NCI-H2029 treated with DMSO at 0.1 percent for 48 hours (cell line): ENCODE measurements at regions not wholly inside any gene's neighbourhood (a gene's known extent, or its start where the extent isn't known, plus 50 kb on each side); places are given as distances from the start of the nearest gene placed in this dataset.
"Not testable (repeated sequence)": the region's sequence is repeated elsewhere in the genome, so short reads cannot be mapped to it uniquely, and the experiment has no call there.

Experiments used
- DNase-seq: peaks from one replicate; lab custom pipeline; 2025; lab: John Stamatoyannopoulos, UW

DNA sequence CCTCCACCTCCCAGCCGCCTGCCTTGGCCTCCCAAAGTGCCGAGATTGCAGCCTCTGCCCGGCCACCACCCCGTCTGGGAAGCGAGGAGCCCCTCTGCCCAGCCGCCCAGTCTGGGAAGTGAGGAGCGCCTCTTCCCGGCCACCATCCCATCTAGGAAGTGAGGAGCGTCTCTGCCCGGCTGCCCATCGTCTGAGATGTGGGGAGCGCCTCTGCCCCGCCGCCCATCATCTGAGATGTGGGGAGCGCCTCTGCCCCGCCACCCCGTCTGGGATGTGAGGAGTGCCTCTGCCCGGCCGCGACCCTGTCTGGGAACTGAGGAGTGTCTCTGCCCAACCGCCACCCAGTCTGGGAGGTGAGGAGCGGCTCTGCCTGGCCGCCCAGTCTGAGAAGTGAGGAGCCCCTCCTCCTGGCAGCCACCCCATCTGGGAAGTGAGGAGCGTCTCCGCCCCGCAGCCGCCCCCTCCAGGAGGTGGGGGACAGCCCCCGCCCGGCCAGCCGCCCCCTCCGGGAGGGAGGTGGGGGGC, 296.3 kb downstream of the HNRNPD start:
- DNase-seq = not testable (repeated sequence)

- DNase-seq = no peak
These were observed 297.0 kb downstream of the HNRNPD start for GRCh38 chr4:82076809-82077208.

DNA sequence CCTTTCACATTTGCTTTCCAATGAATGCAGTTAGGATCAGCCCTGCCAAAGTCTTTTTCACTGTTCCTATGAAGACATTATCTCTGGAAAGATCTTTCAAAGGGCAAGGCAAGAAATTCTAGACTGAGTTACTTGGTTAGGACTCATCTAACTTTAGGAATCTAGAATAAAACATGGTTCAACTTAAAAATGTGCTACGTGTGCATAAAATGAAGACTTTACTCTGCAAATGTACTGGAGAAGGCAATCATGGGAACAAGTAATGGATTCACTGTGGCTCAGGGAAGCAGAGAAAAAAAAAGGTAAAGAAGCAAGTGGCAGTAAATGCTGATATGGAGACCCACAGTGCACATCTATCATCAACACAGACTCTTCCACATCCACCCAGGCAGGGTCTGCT, 297.4 kb downstream of the HNRNPD start:
- DNase-seq = no peak

- no peak for DNase-seq
These were observed 301.8 kb downstream of the HNRNPD start for GRCh38 chr4:82071951-82072350.

GRCh38 chr4:82069883-82070638, 303.7 kb downstream of the HNRNPD start:
- no peak for DNase-seq

DNA sequence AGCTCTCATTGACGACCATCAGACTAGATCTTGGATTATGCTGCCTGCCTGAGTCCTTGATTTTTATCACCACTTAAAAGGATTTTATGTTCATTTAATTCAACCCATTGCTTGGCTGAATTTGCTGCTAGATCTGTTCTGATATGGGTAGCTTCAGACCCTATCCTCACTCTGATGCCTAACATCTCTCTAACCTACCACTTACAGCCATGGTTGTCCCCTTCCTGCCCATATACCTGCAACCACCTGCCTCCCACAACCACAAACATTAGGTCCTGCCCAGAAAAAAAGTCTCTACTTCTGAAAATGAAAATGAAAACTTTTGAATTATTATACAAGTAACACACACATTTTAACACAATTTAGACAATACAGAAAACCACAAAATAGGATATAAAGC, 310.8 kb downstream of the HNRNPD start:
- no peak for DNase-seq

- no peak for DNase-seq
These were observed 315.7 kb downstream of the HNRNPD start for GRCh38 chr4:82057990-82058544.

GRCh38 chr4:82055156-82055555, 318.6 kb downstream of the HNRNPD start:
- DNase-seq = no peak

DNA sequence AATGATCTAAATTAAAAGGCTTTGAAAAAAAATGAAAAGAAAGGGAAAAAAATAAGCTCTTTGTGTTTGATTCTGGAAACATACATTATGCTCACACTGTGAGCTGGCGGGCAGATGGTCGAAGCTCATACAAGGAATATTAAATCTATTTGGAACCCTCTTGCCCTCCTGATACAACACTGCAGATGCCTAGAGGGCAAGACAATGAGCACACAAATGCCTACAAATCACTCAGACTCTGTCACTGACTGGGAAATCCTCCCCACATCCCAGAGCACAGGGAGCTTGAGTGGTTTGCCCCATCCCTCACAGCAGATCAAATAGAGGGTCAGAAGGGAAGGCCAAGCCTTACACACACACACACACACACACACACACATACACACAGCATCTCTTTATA, 320.4 kb downstream of the HNRNPD start:
- no peak for DNase-seq

GRCh38 chr4:82050796-82051195, 323.0 kb downstream of the HNRNPD start:
- no peak for DNase-seq

GRCh38 chr4:82049294-82049693, 324.5 kb downstream of the HNRNPD start:
- no peak for DNase-seq

GRCh38 chr4:82047731-82048130, 326.1 kb downstream of the HNRNPD start:
- no peak for DNase-seq

- no peak for DNase-seq
These were observed 327.0 kb downstream of the HNRNPD start for GRCh38 chr4:82046796-82047195.

DNA sequence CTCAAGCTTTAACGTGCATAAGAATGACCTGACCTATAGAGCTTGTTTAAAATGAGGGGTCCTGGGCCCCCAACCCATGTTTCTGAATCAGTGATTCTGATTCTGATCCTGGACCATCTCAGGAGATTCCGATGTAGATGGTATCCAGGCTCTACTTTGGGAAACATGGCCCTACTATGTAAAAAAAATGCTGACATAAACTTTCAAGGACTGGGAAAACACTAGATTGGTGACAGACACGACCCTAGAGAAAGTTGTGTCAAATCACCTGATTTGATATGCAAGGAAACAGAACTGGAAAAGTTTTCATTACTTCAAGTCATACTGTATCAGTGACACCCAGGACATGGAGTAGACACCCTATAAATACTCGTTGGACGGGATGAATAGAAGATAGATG, 328.5 kb downstream of the HNRNPD start:
- DNase-seq = no peak

GRCh38 chr4:82044141-82044993, 329.4 kb downstream of the HNRNPD start:
- DNase-seq = peak; percentile 42

- no peak for DNase-seq
These were observed 330.0 kb downstream of the HNRNPD start for GRCh38 chr4:82043809-82044137.

GRCh38 chr4:82043081-82043808, 330.5 kb downstream of the HNRNPD start:
- no peak for DNase-seq

DNA sequence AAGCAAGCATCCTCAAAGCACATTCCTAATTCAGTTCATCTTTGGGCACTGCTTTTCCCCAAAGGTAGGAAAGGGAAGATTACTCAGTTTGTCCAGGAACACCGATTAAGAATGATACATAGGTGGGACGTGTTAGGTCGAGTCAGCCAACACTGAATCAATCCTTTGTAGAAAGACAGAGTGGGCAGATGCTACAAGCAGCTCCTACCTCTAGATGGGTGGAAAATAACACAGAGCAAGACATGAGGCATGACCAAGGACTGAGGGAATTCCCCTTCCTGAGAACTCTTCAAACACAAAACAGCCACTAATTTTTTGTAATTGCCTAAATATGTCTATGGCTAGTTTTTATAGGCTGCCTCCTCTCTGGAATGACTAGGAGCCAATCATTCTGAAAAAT, 331.7 kb downstream of the HNRNPD start:
- DNase-seq = no peak

DNA sequence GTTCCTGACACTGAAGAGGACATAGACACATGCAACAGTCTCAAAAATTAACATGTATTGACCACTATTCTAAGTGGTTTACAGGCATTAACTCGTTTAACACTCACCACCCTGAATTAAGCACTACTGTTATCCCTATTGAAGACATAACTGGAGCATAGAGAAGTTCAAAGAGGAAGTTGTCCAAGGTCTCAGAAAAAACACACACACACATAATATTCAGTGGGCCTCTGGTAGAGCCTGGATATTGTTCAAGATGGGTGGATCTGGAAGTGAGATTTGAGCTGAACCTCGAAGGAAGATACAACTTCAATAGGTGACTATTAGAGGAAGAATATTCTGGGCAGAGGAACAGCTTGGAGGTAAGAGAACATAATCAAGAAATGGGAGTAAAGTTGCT, 334.9 kb downstream of the HNRNPD start:
- no peak for DNase-seq

DNA sequence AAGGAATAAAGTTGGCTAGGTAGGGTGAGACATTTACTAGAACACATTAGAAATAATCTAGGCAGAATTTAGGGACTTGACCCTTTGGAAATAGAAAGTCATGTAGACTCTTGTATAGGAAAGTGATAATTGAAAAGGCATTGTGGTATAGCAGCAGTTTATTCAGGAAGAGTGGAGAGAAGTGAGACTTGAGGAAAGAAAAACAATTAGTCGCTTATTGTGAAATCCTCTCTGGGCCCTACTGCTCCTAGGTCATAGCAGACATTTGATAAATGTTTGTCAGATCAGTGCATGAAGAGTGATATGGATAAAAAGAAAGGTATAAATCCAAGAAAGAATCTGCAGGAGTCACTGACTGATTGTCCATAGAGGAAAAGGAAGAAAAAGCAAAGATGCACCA, 337.6 kb downstream of the HNRNPD start:
- no peak for DNase-seq

DNA sequence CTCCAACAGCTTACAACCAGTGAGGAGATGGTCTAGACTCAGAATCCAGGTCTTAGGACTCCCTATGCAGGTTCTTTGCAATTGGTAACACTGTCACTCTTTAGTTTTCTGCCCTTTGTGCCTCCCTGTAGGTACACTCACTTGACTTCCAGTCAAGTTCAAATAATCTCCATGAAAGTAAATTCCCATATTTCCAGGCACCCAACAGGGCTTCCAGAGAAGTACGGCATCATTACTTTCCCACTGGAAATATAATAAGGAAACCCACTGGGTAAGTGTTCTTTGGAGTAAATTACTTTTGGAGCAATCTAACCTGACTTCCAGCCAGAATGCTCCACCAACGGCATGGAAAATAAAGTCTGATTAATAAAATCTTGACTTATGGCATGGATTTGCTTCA, 338.9 kb downstream of the HNRNPD start:
- no peak for DNase-seq

DNA sequence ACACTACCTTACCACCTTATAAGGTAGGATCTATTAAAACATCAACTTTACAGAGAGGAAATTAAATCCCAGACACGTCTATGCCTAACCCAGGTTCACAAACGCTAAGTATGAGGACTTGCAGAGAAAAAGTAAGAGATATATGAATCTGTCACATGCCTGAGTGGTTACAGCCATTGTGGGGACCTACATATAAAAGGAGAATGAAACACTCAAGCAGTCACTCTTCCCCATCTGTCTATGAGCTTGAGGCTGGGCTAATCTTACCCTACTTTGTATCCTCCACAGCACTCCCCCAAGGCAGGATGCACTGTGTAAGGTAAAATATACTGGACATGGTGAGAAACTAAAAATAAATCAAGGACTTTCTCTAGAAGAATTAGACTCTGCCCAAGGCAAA, 339.9 kb downstream of the HNRNPD start:
- DNase-seq = no peak
